Central memory CD4-positive, alpha-beta T cell (primary cell): ENCODE measurements at regions not wholly inside any gene's neighbourhood (a gene's known extent, or its start where the extent isn't known, plus 50 kb on each side); places are given as distances from the start of the nearest gene placed in this dataset.
A peak's percentile ranks its signal among the peaks of the same experiment; 100 is the strongest.
"Not testable (repeated sequence)": the region's sequence is repeated elsewhere in the genome, so short reads cannot be mapped to it uniquely, and the experiment has no call there.

Experiments
- DNase-seq: peaks from one replicate; pipeline ENCODE4 v3.0.0; 2022

DNA sequence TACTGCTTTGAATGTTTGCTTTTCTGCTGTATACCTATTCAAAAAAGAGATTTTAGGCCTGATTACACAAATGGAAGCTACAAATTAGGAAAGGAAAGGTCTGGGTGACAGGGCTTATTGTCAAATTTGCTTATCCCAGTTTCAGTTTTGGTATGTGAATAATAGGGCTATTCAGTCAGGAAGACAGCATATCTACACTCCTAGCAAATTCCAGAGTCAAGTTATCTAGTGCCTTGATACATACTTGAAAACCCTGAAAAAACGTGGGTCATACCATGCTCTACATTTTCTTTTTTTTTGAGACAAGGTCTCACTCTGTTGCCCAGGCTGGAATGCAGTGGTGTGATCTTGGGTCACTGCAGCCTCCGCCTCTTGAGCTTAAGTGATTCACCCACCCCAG, 59.2 kb upstream of the CCDC180 start:
- DNase-seq, result not testable (repeated sequence)

GRCh38 chr9:97243606-97244005, 63.9 kb upstream of the CCDC180 start:
- DNase-seq, result no peak

- not testable (repeated sequence) for DNase-seq
These were observed 66.0 kb upstream of the CCDC180 start for GRCh38 chr9:97241430-97241829.

- DNase-seq, result peak; percentile 75
These were observed 69.2 kb upstream of the CCDC180 start for GRCh38 chr9:97237951-97238889.

DNA sequence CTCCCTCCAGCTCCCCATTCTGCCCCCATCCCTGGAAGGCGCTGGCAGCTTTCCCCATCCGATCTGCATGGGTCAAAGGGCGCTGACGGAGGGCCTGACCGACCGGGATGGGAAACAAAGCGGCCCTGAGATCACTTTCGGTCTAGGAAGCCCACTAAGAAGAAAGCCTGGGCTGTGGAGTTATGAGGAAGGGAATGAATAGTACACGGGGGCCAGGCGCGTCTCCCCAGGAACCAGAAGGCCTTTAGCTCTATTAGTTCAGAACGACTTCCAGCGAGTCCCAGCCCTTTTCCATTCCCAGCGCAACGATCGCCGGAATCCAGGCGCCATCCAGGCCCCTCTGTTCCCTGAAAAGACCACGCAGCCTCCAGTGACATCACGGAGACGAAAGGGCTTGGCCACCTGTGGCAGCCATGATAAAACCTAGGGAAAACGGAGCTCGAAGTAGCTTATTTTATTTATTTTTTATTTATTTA, 70.1 kb upstream of the CCDC180 start:
- DNase-seq, result no peak

DNA sequence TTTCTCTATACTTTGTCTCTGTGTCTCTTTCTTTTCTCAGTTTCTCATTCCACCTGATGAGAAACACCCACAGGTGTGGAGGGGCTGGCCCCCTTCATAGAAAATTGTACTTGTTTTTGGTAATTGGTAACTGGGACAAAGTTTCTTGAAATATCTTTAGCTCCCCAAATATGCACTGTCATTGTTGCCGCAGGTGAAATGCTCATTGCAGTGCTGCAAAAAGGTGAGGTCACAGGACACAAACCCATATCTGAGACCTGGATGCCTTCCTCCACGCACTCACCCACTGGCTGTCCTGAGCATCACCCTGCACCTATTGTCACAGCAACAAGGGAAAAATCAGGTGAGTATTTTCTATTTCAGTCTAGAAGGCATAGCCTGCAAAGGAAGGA, 74.5 kb upstream of the CCDC180 start:
- not testable (repeated sequence) for DNase-seq

GRCh38 chr9:97232060-97233008, 75.1 kb upstream of the CCDC180 start:
- DNase-seq, result not testable (repeated sequence)

DNA sequence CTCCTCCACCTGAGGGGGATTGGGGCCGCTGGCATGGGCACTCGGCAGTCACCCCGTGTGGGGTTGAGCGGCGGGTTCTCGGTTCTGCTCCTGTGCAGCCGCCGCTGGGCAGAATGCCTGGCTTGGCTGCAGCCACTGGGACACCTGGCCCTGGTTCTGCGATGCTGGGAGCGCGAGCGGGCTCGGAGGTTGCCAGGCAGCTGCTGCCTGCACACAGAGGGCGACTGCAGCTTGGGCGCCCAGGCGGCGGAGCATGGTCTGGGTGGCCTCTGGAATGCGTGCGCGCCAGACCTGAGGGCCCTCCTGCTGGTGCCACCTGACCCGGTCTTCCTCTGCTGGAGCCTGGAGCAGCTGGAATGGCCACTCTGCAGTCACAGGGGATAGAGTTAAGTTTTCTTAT, 85.1 kb upstream of the CCDC180 start:
- DNase-seq, result not testable (repeated sequence)

GRCh38 chr9:97221478-97222355, 85.7 kb upstream of the CCDC180 start:
- peak; percentile 49 for DNase-seq

GRCh38 chr9:97220894-97221477, 86.5 kb upstream of the CCDC180 start:
- DNase-seq, result no peak

DNA sequence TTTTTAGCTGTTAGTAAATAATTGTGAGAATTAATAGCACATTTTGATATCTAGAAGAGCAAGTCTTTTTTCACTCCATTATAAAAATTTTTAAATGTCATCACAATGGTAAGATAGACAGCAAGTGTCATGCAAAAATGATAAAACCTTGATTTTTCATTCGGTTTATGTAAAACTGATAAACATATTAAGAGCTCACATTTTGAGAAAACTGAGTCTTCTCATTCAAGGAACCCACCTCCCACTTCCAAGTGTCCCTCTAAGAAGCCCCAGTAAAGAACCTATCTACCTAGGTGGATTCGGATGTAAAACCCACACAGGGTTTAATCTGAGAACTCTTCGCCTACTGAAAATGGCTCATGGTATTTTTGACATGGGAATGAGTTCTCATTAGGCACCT, 87.1 kb upstream of the CCDC180 start:
- DNase-seq, result not testable (repeated sequence)

- not testable (repeated sequence) for DNase-seq
These were observed 87.9 kb upstream of the CCDC180 start for GRCh38 chr9:97219443-97220140.

DNA sequence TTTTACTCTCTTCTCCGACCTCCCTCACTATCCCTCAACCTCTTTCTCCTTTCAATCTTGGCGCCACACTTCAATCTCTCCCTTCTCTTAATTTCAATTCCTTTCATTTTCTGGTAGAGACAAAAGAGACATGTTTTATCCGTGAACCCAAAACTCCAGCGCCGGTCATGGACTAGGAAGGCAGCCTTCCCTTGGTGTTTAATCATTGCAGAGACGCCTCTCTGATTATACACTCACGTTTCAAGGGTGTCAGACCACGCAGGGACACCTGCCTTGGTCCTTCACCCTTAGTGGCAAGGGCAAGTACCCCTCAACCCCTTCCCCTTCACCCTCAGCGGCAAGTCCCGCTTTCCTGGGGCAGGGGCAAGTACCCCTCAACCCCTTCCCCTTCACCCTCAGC, 92.3 kb upstream of the CCDC180 start:
- DNase-seq, result not testable (repeated sequence)

DNA sequence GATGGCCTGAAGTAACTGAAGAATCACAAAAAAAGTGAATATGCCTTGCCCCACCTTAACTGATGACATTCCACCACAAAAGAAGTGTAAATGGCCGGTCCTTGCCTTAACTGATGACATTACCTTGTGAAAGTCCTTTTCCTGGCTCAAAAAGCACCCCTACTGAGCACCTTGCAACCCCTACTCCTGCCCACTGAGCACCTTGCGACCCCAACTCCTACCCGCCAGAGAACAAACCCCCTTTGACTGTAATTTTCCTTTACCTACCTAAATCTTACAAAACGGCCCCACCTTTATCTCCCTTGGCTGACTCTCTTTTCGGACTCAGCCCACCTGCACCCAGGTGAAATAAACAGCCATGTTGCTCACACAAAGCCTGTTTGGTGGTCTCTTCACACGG, 92.9 kb upstream of the CCDC180 start:
- not testable (repeated sequence) for DNase-seq

DNA sequence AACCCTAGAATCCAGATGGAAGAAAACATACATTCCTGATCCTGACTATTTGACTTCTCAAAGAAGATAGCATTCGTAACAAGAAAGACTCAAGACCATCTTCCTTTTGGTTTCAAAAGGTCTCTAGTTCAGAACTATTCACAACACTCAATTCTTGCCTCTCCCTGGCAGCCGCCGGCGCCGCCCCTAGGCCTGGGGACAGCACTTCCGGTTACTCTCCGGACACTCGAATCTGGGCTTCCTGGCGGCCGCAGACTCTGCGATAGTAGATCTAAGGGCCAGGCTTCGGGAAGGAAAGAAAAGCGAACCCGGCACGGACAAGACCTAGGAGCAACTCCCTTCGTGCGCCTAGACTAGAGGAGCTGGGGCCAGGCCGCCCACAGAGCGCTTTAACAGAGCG, 107.8 kb upstream of the CCDC180 start:
- DNase-seq, result not testable (repeated sequence)

GRCh38 chr9:97193767-97194166, 113.7 kb upstream of the CCDC180 start:
- not testable (repeated sequence) for DNase-seq

GRCh38 chr9:97188545-97188944, 118.9 kb upstream of the CCDC180 start:
- DNase-seq, result no peak

- not testable (repeated sequence) for DNase-seq
These were observed 119.8 kb upstream of the CCDC180 start for GRCh38 chr9:97187706-97188105.

DNA sequence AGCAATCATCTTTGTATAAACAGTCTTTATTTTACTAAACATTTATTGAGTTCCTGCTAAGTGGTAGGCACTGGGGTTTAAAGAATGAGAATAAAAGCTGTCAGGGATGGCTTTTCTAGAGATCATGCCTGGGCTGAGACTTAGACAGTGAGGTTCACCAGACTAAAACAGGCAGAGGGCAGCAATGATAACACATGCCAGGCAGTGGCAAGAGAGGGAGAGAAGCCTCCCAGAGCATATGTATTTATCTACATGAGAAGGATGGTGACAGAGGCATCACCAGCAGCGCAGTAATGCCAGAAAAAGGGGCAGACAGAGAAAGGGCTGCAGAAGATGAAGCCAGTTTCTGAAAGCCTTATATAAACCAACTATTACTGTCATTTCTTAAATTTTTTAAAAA, 121.0 kb upstream of the CCDC180 start:
- no peak for DNase-seq

DNA sequence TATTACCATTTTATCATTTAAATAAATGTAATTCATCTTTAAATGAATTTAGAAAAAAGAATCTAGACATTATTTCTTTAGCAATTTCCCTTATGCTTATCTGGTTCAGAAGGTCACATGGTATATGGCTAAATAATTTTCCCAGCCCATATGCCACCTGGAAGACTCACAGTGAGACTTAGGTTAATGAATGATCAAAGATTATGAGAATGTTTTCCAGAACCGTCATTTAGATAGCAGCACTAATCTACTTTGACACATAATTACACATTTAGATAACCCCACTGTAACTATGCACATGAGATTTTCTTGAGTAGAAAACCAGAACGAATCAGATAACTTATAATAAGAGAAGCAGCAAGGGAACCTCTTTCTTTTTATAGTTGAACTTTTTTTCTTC, 124.9 kb upstream of the CCDC180 start:
- not testable (repeated sequence) for DNase-seq

- DNase-seq, result no peak
These were observed 127.8 kb upstream of the CCDC180 start for GRCh38 chr9:97179616-97180015.
